Testis (tissue), 2 donors: ENCODE measurements at regions not wholly inside any gene's neighbourhood (a gene's known extent, or its start where the extent isn't known, plus 50 kb on each side); places are given as distances from the start of the nearest gene placed in this dataset.

Source experiments
- DNase-seq: peaks from one replicate; pipeline ENCODE4 v3.0.0-alpha.2; 2019
- H3K27ac ChIP-seq, 2 donors: fragments of 200-600 bp; sonication (generic); one replicate each; pipeline ENCODE4 v1.5.1; 2019
- H3K27me3 ChIP-seq: fragments of 200-600 bp; sonication (generic); one replicate; pipeline ENCODE4 v1.5.1; 2019
- H3K36me3 ChIP-seq: fragments of 200-600 bp; sonication (generic); one replicate; pipeline ENCODE4 v1.5.1; 2017; ENCODE audit warnings: low read depth; ENCODE audit errors: missing control alignments
- H3K4me1 ChIP-seq: fragments of 200-600 bp; sonication (generic); one replicate; pipeline ENCODE4 v1.5.1; 2019
- H3K4me3 ChIP-seq, 2 donors: fragments of 200-600 bp; sonication (generic); one replicate each; pipeline ENCODE4 v1.5.1; 2017 to 2019
- H3K9me3 ChIP-seq: fragments of 200-600 bp; sonication (generic); one replicate; pipeline ENCODE4 v1.5.1; 2017
- POLR2A ChIP-seq: fragments of 450-650 bp; IDR thresholded peaks from one replicate; pipeline ENCODE4 v1.6.1; 2017; ENCODE audit warnings: antibody characterized with exemption, mild to moderate bottlenecking, moderate library complexity
- WGBS, 2 donors: methylation state at CpG; one replicate each; pipeline ENCODE4 v1.1.5; 2018; 5-methylcytosine and 5-hydroxymethylcytosine counted together
- intact Hi-C: fragments of 100-400 bp; cut with DNase I; formaldehyde crosslinking; loops from one replicate; pipeline ENCODE4 v1.15.1; 2023; ENCODE audit warnings: low total_unique reads
- TF ChIP-seq, protein P1 (sequence below), 3 experiments: fragments of 450-650 bp in 2 of 3; fragments of 200-600 bp in 1 of 3; sonication (generic) in 1 of 3; IDR thresholded peaks; one replicate each; pipeline ENCODE4 v1.5.1; 2016 to 2019; ENCODE audit warnings: antibody characterized with exemption in 3 of 3, mild to moderate bottlenecking in 2 of 3, moderate library complexity in 1 of 3

GRCh38 chr1:233791372-233791703, 113.1 kb upstream of the SLC35F3 start:
- H3K36me3 ChIP-seq: no peaks in the 10 kb centered on the region
- intact Hi-C loops: no loop called here
- WGBS, 2 donors: 19 to 30% methylated on average over 1 of the region's 1 CpG
- H3K4me1 ChIP-seq: no peaks in the 10 kb centered on the region
- TF ChIP-seq, protein P1, sequence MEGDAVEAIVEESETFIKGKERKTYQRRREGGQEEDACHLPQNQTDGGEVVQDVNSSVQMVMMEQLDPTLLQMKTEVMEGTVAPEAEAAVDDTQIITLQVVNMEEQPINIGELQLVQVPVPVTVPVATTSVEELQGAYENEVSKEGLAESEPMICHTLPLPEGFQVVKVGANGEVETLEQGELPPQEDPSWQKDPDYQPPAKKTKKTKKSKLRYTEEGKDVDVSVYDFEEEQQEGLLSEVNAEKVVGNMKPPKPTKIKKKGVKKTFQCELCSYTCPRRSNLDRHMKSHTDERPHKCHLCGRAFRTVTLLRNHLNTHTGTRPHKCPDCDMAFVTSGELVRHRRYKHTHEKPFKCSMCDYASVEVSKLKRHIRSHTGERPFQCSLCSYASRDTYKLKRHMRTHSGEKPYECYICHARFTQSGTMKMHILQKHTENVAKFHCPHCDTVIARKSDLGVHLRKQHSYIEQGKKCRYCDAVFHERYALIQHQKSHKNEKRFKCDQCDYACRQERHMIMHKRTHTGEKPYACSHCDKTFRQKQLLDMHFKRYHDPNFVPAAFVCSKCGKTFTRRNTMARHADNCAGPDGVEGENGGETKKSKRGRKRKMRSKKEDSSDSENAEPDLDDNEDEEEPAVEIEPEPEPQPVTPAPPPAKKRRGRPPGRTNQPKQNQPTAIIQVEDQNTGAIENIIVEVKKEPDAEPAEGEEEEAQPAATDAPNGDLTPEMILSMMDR (IDR thresholded peaks at IDR 0.05): no peak
- no peak for TF ChIP-seq POLR2A
- no peaks in the 10 kb centered on the region for H3K27me3 ChIP-seq
- DNase-seq: no peak
- H3K9me3 ChIP-seq: no peaks in the 10 kb centered on the region
- H3K4me3 ChIP-seq: no peak overlapping the region
- no peak overlapping the region for H3K27ac ChIP-seq

- Histone ChIP-seq H3K9me3 (no peaks in the 10 kb centered on the region), H3K27ac (no peak overlapping the region), H3K36me3 (no peaks in the 10 kb centered on the region), H3K4me3 (no peak overlapping the region), H3K27me3 (no peaks in the 10 kb centered on the region), H3K4me1 (no peaks in the 10 kb centered on the region)
- WGBS, 2 donors: 66 to 80% methylated on average over 6 of the region's 6 CpGs
- intact Hi-C loops: no loop called here
- DNase-seq: no peak
- TF ChIP-seq, protein P1 (IDR thresholded peaks at IDR 0.05): no peak
- TF ChIP-seq POLR2A: no peak
These were observed 112.8 kb upstream of the SLC35F3 start for GRCh38 chr1:233791721-233792120.

DNA sequence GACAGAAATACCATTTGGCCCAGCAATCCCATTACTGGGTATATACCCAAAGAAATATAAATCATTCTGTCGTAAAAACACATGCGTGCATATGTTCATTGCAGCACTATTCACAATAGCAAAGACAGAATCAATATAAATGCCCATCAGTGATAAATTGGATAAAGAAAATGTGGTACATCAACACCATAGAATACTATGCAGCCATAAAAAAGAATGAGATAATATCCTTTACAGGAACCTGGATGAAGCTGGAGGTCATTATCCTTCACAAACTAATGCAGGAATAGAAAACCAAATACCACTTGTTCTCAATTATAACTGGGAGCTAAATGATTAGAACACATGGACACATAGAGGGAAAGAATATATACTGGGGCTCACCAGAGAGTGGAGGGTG, 109.6 kb upstream of the SLC35F3 start:
- intact Hi-C loops: no loop called here
- Histone ChIP-seq H3K4me1 (no peaks in the 10 kb centered on the region), H3K9me3 (no peaks in the 10 kb centered on the region), H3K27ac (no peak overlapping the region), H3K36me3 (no peaks in the 10 kb centered on the region), H3K4me3 (no peak overlapping the region), H3K27me3 (no peaks in the 10 kb centered on the region)
- TF ChIP-seq POLR2A: no peak
- TF ChIP-seq, protein P1 (IDR thresholded peaks at IDR 0.05): no peak
- DNase-seq: no peak
- 91 to 97% methylated on average over 2 of the region's 2 CpGs for WGBS, 2 donors

DNA sequence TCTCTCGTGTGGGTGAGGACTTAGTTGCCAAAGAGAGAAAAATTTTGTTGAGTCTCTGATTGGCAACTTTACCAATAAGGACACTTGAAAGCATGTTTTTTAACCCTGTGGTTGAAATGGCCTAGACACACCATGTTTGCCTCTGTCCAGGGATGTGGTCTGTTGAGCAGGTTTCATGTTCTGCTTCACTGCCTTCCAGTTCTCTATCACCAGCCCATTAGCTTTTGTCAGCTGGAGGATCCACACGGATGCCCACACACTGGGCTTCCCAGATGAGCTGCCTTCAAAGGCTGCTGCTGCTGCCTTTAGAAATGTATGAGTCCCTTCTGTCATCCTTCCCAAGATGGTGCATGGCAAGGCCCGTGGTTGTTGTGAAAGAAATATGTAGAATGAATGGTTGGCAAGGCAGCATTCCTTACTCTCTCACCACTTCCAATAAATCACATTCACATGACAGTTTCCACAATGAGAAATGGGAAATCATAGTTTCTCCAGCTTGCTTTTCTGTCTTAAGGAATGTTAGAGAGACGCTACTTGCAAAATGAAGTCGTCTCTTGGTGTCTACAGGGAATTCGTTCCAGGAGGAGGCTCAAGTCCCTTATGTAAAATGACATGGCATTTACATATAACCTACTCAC, 108.2 kb upstream of the SLC35F3 start:
- no peak for DNase-seq
- 81 to 87% methylated on average over 5 to 6 of the region's 6 CpGs for WGBS, 2 donors
- Histone ChIP-seq H3K27ac (no peak overlapping the region), H3K9me3 (no peaks in the 10 kb centered on the region), H3K4me1 (no peaks in the 10 kb centered on the region), H3K36me3 (no peaks in the 10 kb centered on the region), H3K27me3 (no peaks in the 10 kb centered on the region), H3K4me3 (no peak overlapping the region)
- TF ChIP-seq, protein P1 (IDR thresholded peaks at IDR 0.05): no peak
- TF ChIP-seq POLR2A: no peak
- intact Hi-C loops: no loop called here

DNA sequence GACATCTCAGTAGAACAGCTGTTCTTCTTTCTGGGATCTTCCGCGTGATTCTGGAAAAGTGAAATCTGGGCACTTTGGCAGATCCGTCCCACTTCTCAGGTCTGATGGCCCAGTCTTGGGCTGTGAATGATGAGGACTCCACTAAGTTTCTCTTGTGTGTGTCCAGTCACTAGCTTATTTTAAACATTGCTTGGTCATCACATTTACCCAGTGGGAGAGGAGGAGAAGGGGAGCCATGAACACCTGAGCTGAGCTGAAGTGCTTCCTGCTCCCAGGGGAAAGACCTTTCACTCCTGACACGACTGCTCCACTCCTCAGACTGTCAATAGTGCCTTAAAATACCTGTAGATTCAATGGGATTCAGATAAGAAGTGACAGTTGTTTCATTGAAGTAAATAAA, 101.9 kb upstream of the SLC35F3 start:
- intact Hi-C loops: no loop called here
- no peaks in the 10 kb centered on the region for H3K4me1 ChIP-seq

More for the DNA sequence above, 101.9 kb upstream of the SLC35F3 start:
- WGBS, 2 donors: 83 to 89% methylated on average over 4 of the region's 4 CpGs
- no peak overlapping the region for H3K27ac ChIP-seq
- H3K36me3 ChIP-seq: no peaks in the 10 kb centered on the region
- H3K27me3 ChIP-seq: no peaks in the 10 kb centered on the region
- no peaks in the 10 kb centered on the region for H3K9me3 ChIP-seq
- no peak for DNase-seq
- no peak overlapping the region for H3K4me3 ChIP-seq
- TF ChIP-seq, protein P1 (IDR thresholded peaks at IDR 0.05): no peak
- TF ChIP-seq POLR2A: no peak
